HK-2 (cell line): ENCODE measurements at regions not wholly inside any gene's neighbourhood (a gene's known extent, or its start where the extent isn't known, plus 50 kb on each side); places are given as distances from the start of the nearest gene placed in this dataset.
"Not testable (repeated sequence)": the region's sequence is repeated elsewhere in the genome, so short reads cannot be mapped to it uniquely, and the experiment has no call there.

ENCODE experiments used
- DNase-seq: peaks from one replicate; pipeline ENCODE4 v3.0.0-alpha.2; 2018; ENCODE audit not compliant: unreplicated experiment

GRCh38 chr22:47914481-47915097, 1152.1 kb downstream of the TBC1D22A start:
- DNase-seq, result no peak

GRCh38 chr22:47902646-47903180, 1140.3 kb downstream of the TBC1D22A start:
- DNase-seq, result no peak

DNA sequence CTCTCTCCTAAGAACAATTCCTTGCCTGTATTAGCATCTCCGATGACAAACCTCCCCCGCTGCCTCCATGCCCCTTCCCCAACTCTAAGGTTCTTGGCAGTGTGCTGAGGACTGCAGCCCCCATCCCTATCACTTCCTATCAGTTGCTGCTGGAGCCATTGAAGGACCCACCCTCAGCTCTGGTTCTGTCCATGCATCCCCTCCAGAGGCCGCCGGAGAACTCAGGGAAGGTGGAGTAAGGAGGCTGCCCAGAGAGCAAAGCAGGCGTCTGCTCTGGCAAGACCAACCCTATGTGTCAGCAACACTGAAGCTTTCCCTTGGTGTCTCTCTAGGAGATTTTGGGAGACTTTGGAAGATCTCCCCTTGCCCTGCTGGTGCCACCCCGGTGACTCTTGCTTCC, 1139.5 kb downstream of the TBC1D22A start:
- no peak for DNase-seq

GRCh38 chr22:47899894-47900293, 1137.4 kb downstream of the TBC1D22A start:
- DNase-seq, result no peak

DNA sequence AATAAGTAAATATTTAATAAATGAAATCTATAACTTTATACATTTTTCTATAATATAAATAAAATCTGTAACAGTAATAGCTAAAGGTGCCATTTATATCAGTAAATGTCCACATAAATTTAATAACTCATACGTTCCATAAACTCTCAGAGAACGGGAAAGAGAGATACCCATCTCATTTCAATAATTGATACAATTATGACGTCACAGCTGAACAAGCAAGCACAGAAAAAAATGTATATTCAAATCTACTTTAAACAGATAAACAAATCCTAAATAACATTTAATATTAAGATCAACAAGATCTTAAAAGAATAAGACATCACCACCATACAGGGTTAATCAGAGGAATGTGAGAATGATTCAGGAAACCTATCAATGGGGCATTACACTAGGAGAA, 1136.5 kb downstream of the TBC1D22A start:
- no peak for DNase-seq

DNA sequence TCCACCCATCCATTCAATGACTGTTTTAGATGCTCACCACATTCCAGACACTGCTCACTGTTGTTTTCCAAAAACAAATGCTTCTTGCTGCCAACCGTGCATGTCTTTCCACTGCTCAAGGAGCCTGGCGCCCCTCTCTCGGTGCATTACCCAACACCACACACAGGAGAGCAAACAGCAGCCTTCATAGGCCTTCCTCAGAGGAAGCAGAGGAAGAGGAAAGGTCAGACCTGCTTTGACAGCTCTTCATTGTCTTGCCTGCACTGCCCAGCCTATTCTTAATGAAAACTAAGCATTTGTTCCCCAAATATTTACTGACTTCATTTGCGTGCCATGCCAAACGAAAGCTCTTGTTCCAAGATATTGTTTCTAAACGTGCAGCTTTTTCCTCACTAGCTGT, 1129.2 kb downstream of the TBC1D22A start:
- no peak for DNase-seq

- no peak for DNase-seq
Measured at GRCh38 chr22:47888817-47889216, 1126.4 kb downstream of the TBC1D22A start.

- no peak for DNase-seq
Measured at GRCh38 chr22:47884775-47885174, 1122.3 kb downstream of the TBC1D22A start.

- no peak for DNase-seq
Measured at GRCh38 chr22:47884200-47884599, 1121.8 kb downstream of the TBC1D22A start.

- no peak for DNase-seq
Measured at GRCh38 chr22:47883757-47884156, 1121.3 kb downstream of the TBC1D22A start.

GRCh38 chr22:47879346-47879745, 1116.9 kb downstream of the TBC1D22A start:
- DNase-seq, result no peak

DNA sequence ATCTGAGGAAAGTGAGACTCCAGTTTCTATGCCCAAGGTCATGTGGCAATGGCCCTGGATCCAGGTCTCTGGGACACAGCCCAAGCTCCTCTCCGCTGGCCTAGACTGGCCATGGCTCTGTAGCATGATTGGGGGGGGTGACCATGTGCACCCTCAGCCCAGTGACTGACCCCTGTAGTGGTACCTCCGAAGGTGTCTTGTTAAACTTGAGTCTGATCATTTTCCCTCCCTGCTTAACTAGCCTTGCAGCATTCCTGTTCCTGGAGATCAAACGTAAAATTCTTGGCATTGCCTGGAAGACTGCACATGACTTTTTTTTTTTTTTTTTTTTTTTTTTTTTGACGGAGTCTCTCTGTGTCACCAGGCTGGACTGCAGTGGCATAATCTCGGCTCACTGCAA, 1116.0 kb downstream of the TBC1D22A start:
- DNase-seq, result no peak

DNA sequence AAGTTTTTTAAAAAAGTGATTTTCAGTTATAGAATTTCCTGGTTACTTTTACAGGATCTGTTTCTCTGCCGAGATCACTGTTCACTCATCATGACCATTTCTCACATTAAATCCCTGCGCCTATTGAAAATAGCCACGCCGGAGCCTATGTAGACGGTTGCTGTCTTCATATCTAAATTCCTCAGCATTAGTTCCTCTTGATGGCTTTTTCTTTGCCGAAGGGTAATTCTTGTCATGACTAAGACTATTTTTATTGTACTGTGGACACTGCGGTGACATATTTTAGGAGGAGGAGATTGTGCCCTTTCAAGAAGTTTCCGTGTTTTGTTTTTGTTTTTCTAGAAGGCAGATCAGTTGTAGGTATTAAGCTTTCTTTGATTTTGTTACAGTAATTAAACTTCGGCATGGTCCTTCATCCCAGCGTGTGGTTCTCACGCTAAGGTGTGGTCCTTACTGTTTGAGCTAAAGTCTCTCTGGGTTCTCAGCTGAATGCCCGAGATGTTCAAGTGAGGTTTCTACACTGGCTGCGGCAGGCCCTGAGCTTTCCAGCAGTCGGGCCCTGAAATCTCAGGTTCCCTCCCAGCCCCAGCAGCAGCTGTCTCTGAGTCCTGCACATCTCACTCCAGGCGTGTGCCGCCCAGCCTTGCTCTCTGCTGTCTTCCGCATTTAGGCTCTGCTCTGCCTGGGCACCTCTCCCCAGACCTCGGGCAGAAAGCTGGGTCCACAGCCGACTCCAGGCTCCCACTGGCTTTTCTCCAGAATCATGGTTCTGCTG, 1110.5 kb downstream of the TBC1D22A start:
- DNase-seq, result no peak

DNA sequence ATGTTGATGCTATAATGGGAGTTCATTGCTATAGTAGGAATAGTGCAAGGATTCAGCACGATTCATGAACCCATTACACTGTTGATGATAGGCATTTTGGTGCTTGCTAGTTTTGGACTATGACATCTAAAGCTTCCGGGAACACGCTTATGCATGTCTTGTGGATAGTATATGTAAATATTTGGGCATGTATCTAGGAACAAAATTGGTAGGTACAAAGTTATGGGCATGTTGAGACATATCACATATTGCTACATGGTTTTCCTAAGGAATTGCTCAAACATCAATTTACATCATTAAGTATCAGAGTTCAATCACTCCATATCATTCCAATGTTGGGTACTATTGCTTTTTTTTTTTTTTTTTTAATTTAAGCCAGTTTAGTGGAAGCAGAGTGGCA, 1103.2 kb downstream of the TBC1D22A start:
- DNase-seq, result no peak

- no peak for DNase-seq
Measured at GRCh38 chr22:47862394-47862793, 1099.9 kb downstream of the TBC1D22A start.

DNA sequence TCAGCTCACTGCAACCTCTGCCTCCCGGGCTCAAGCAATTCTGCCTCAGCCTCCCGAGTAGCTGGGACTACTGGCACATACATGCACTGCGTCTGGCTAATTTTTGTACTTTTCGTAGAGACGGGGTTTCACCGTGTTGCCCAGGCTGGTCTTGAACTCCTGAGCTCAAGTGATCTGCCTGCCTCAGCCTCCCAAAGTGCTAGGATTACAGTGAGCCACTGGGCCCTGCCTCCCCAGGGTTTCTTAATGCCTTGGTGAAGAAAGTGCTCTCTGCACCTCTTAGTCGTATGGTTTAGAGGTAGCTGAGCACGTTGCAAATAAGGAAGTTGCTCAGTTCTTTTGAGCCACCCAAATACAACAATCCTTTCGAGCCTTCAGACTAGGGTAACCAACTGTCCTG, 1098.5 kb downstream of the TBC1D22A start:
- DNase-seq, result not testable (repeated sequence)

- DNase-seq, result no peak
Measured at GRCh38 chr22:47859881-47860525, 1097.6 kb downstream of the TBC1D22A start.

DNA sequence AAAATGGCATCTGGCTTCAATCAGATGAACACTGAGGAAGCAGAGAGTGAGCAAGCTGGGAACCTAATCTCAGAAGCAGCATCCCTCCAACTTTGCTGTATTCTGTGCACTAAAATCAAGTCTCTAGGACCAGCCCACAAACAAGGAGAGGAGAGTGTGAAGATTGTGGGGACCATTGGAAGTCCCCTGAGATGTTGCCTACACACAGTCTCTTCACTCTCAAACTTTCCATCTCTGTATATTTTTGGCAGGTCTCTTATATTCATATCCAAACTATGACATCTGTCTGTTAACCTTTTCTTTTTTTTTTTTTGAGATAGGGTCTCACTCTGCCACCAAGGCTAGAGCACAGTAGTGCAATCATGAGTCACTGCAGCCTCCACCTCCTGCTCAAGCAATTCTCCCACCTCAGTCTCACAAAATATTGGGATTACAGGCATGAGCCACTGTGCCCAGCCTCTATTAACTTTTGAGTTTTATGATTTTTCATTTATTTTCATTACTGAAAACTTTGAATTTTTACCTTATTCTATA, 1096.4 kb downstream of the TBC1D22A start:
- no peak for DNase-seq

DNA sequence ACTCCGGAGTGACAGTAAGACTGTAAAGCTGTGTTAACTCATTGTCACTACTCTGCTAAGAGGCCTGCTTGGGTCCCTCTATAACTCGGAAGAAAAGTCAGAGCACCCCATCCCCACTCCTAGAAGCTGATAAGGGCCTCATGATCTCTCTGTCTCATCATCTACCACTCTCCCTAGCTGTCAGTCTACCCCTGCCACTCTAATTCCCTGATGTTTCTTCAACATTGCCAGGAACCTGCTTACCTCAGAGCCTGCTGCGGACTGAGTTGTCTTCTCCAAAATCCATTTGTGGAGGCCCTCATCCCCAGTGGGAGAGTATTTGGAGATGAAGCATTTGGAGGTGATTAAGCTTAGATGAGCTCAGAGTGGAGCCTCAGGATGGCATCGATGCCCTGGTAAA, 1092.2 kb downstream of the TBC1D22A start:
- no peak for DNase-seq

- DNase-seq, result no peak
Measured at GRCh38 chr22:47854251-47854650, 1091.8 kb downstream of the TBC1D22A start.

GRCh38 chr22:47853750-47854149, 1091.3 kb downstream of the TBC1D22A start:
- DNase-seq, result no peak

DNA sequence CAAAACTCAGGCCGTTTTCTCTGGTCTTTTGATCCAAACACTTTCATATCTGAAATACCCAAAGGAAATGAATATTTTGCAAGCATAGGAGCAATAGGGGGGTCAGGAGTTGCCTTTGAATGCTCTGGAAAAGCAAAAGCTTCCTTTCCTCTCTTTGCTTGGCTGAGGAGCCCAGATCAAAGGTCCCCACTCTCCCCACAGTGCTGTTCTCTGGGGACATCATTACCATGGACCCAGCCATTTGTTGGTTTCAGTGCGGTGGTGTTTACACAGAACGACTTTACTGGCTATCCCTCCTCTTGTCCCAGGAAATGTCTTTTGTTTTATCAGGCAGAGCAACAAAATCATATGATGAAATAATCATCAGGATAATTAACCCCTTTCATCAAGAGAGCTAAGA, 1089.1 kb downstream of the TBC1D22A start:
- no peak for DNase-seq
